Activated T-helper 9 cell treated with anti-CD3 and anti-CD28 coated beads, Interleukin-2, amount 50 U/mL, for 16 hours (primary cell): ENCODE measurements at regions not wholly inside any gene's neighbourhood (a gene's known extent, or its start where the extent isn't known, plus 50 kb on each side); places are given as distances from the start of the nearest gene placed in this dataset.
"Not testable (repeated sequence)": the region's sequence is repeated elsewhere in the genome, so short reads cannot be mapped to it uniquely, and the experiment has no call there.

Experiments used
- DNase-seq: peaks from one replicate; pipeline ENCODE4 v3.0.0-alpha.2; 2020; ENCODE audit warnings: low read depth

GRCh38 chr3:177338697-177339219 lies 141.5 kb upstream of the TBL1XR1 start:
- DNase-seq, result no peak

GRCh38 chr3:177339220-177339703 lies 142.0 kb upstream of the TBL1XR1 start:
- DNase-seq, result not testable (repeated sequence)

- DNase-seq, result no peak
These were observed 143.1 kb upstream of the TBL1XR1 start for GRCh38 chr3:177340243-177340830.

- no peak for DNase-seq
These were observed 144.6 kb upstream of the TBL1XR1 start for GRCh38 chr3:177341736-177342419.

GRCh38 chr3:177343122-177343625 lies 145.9 kb upstream of the TBL1XR1 start:
- DNase-seq, result no peak

- peak; percentile 31 for DNase-seq
These were observed 148.0 kb upstream of the TBL1XR1 start for GRCh38 chr3:177345049-177345972.

- DNase-seq, result no peak
These were observed 148.8 kb upstream of the TBL1XR1 start for GRCh38 chr3:177345973-177346503.

GRCh38 chr3:177346878-177347277 lies 149.6 kb upstream of the TBL1XR1 start:
- DNase-seq, result no peak

- DNase-seq, result no peak
These were observed 150.3 kb upstream of the TBL1XR1 start for GRCh38 chr3:177347611-177348010.

GRCh38 chr3:177348974-177349373 lies 151.7 kb upstream of the TBL1XR1 start:
- DNase-seq, result no peak

- no peak for DNase-seq
These were observed 152.1 kb upstream of the TBL1XR1 start for GRCh38 chr3:177349384-177349783.

- DNase-seq, result no peak
These were observed 152.8 kb upstream of the TBL1XR1 start for GRCh38 chr3:177350121-177350520.

GRCh38 chr3:177351206-177351605 lies 153.9 kb upstream of the TBL1XR1 start:
- DNase-seq, result no peak

- no peak for DNase-seq
These were observed 154.5 kb upstream of the TBL1XR1 start for GRCh38 chr3:177351757-177352158.

- DNase-seq, result no peak
These were observed 155.1 kb upstream of the TBL1XR1 start for GRCh38 chr3:177352424-177352823.

- no peak for DNase-seq
These were observed 155.9 kb upstream of the TBL1XR1 start for GRCh38 chr3:177353140-177353539.

- DNase-seq, result not testable (repeated sequence)
These were observed 156.6 kb upstream of the TBL1XR1 start for GRCh38 chr3:177353879-177354278.

- no peak for DNase-seq
These were observed 157.2 kb upstream of the TBL1XR1 start for GRCh38 chr3:177354466-177354865.

GRCh38 chr3:177356113-177356512 lies 158.8 kb upstream of the TBL1XR1 start:
- DNase-seq, result no peak

- no peak for DNase-seq
These were observed 159.7 kb upstream of the TBL1XR1 start for GRCh38 chr3:177356952-177357351.

GRCh38 chr3:177357352-177358090 lies 160.2 kb upstream of the TBL1XR1 start:
- no peak for DNase-seq
